Ishikawa (cell line): ENCODE measurements at regions not wholly inside any gene's neighbourhood (a gene's known extent, or its start where the extent isn't known, plus 50 kb on each side); places are given as distances from the start of the nearest gene placed in this dataset.

Experiments
- CEBPB ChIP-seq: IDR thresholded peaks from 2 replicates; pipeline ENCODE4 v1.6.1; 2012
- CREB1 ChIP-seq: IDR thresholded peaks from 2 replicates; pipeline ENCODE4 v1.6.1; 2012; ENCODE audit warnings: low read depth
- EGR1 ChIP-seq: IDR thresholded peaks from 2 replicates; pipeline ENCODE4 v1.6.1; 2012
- EP300 ChIP-seq: IDR thresholded peaks from 2 replicates; pipeline ENCODE4 v1.6.1; 2012; ENCODE audit warnings: borderline replicate concordance
- FOXM1 ChIP-seq: IDR thresholded peaks from 2 replicates; pipeline ENCODE4 v1.6.1; 2012; ENCODE audit warnings: low read depth, borderline replicate concordance
- NFIC ChIP-seq: IDR thresholded peaks from 2 replicates; pipeline ENCODE4 v1.6.1; 2012
- RAD21 ChIP-seq: IDR thresholded peaks from 2 replicates; pipeline ENCODE4 v1.6.1; 2012; ENCODE audit warnings: low read depth
- REST ChIP-seq: IDR thresholded peaks from 2 replicates; pipeline ENCODE4 v1.6.1; 2012; ENCODE audit warnings: low read depth, mild to moderate bottlenecking
- TAF1 ChIP-seq: IDR thresholded peaks from 2 replicates; pipeline ENCODE4 v1.6.1; 2012; ENCODE audit warnings: low read depth, mild to moderate bottlenecking
- TCF12 ChIP-seq: IDR thresholded peaks from 2 replicates; pipeline ENCODE4 v1.6.1; 2012; ENCODE audit warnings: low read depth
- TEAD4 ChIP-seq: IDR thresholded peaks from 2 replicates; pipeline ENCODE4 v1.6.1; 2012
- YY1 ChIP-seq: IDR thresholded peaks from 2 replicates; pipeline ENCODE4 v1.6.1; 2012; ENCODE audit warnings: low read depth
- ZBTB7A ChIP-seq: IDR thresholded peaks from 2 replicates; pipeline ENCODE4 v1.6.1; 2012; ENCODE audit warnings: low read depth
- TF ChIP-seq, protein P1 (sequence below): IDR thresholded peaks from 2 replicates; pipeline ENCODE4 v1.6.1; 2012
- TF ChIP-seq, protein P2 (sequence below): IDR thresholded peaks from 2 replicates; pipeline ENCODE4 v1.6.1; 2012

DNA sequence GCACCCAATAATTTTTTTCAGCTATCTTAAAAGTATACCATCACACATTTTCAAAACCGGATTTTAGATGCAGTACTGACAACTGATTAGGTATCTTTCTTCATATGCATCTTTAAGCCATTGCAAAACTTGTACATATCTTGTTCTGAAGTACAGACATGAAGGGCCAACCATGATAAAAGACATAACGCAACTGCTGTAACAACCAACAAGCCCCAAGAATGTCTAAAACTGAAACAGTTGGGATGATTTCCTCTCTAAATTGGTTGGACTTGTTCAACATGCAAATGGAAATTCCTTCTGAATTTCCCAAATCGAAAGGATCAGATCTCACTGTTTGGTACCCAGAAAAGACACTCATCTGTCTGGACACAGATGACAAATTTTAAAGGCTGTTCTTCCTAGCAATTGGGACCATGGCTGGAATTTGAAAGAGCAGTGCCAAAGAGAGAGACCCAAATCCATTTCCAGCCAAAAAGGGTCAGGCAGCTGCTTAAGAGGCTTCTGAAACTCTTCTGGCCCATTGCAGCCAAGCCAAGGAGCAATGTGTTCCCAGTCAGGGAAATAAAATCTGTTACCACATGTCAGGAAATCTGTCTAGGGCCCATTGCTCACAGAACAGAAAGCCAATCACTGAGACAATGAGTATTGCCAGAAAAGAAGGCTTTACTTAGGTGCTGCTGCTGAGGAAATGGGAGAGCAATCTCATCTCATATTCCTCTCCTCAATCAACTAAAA lies 1122.4 kb upstream of the USP15 start:
- no peak for TF ChIP-seq TEAD4
- no peak for TF ChIP-seq ZBTB7A
- no peak for TF ChIP-seq NFIC
- TF ChIP-seq EGR1, result no peak
- no peak for TF ChIP-seq RAD21
- TF ChIP-seq EP300, result no peak
- TF ChIP-seq, protein P1, sequence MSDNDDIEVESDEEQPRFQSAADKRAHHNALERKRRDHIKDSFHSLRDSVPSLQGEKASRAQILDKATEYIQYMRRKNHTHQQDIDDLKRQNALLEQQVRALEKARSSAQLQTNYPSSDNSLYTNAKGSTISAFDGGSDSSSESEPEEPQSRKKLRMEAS, result no peak
- no peak for TF ChIP-seq CEBPB
- TF ChIP-seq TCF12, result no peak
- TF ChIP-seq YY1, result no peak
- TF ChIP-seq TAF1, result no peak
- no peak for TF ChIP-seq FOXM1
- no peak for TF ChIP-seq CREB1
- TF ChIP-seq, protein P2, sequence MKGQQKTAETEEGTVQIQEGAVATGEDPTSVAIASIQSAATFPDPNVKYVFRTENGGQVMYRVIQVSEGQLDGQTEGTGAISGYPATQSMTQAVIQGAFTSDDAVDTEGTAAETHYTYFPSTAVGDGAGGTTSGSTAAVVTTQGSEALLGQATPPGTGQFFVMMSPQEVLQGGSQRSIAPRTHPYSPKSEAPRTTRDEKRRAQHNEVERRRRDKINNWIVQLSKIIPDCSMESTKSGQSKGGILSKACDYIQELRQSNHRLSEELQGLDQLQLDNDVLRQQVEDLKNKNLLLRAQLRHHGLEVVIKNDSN, result no peak
- no peak for TF ChIP-seq REST

DNA sequence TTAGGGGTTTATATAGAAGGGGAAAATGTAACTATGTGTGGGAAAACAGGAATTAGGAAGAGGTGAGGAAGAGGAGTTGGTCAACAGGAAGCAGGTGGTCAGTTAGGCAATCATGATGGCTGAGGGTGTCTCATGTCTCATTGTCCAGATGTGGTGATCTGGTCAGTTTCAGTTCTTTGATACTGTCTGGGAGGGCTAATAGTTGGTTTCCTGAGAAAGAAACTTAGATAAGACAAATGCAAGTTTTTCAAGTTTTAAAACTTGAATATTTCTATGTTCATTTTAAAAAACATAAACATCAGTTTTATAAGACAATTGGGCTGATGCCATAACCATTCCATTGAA lies 1121.8 kb upstream of the USP15 start:
- no peak for TF ChIP-seq CREB1
- TF ChIP-seq ZBTB7A, result no peak
- no peak for TF ChIP-seq NFIC
- TF ChIP-seq EGR1, result no peak
- no peak for TF ChIP-seq TEAD4
- no peak for TF ChIP-seq REST
- TF ChIP-seq, protein P2, result no peak
- no peak for TF ChIP-seq RAD21
- TF ChIP-seq FOXM1, result no peak
- TF ChIP-seq, protein P1, result no peak
- TF ChIP-seq EP300, result no peak
- TF ChIP-seq YY1, result no peak
- TF ChIP-seq CEBPB, result no peak
- no peak for TF ChIP-seq TAF1
- no peak for TF ChIP-seq TCF12

DNA sequence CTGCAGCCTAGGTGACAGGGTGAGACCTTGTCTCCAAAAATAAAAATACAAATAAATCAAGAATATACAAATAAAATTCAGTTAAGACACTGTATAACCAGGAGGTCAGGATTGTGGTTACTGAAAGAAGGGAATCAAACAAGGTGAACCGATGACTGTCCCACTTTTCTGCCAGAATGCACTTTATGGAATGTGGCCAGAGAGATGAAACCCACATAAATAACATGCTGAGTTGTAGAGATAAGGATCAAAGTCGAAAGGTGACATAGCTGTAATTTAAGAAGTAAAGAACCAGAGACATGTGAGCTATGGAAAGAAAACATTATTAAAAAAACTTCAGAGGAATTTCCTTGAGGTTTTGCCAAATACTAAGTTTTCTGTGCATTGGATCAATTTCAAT lies 1098.2 kb upstream of the USP15 start:
- TF ChIP-seq TAF1, result no peak
- TF ChIP-seq, protein P1, result no peak
- TF ChIP-seq EGR1, result no peak

DNA sequence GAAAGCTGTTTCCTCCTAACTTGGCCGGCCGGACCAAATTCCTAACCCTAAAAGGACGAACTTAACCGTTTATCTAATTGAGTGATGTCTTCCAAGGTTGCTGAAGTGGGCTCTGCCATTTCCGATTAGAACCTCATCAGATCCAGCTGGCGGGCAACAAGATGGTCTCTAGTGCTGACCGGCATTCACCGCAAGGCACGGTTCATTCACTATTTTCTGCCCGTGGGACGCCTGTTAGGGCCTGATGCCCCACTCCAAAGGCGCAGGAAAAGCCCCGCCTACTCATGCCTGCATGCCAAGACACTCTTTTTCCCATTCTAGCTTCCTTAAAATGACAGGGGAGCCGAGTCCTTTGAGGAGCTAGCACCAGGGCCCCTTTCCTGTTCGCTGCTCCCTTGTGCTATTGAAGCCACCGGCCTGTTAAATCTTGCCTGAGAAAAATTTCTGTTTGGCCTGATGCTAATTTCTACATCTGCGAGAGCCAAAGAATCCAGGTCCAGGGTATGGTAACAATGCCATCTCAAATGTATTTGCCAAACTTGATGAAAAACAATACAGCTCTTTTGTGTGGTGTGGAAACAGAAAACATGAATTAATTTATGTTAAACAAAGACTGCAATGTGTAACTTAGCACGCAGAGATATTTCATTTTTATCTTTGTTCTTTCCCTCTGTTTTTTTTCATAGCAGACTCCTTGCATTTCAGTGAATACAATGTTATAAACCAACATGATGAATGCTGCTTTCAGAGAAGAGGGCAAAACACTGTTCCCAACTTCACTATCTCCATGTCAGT lies 1071.2 kb upstream of the USP15 start:
- no peak for TF ChIP-seq TEAD4

DNA sequence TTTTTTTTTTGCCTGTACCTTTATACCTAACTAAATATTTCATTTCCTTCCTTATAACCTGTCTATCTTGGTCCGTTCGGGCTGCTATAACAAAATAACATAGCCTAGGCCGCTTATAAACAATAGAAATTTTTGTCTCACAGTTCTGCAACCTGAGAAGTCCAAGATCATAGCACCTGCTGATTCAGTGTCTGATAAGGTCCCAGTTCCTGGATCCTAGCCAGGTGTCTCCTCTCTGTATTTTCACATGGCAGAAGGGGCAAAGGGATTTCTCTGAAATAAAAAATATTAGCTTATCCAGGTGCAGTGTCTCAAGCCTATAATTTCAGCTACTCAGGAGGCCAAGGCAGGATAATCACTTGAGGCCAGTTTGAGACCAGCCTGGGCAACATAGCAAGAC lies 1046.6 kb upstream of the USP15 start:
- TF ChIP-seq ZBTB7A, result no peak
- TF ChIP-seq TAF1, result no peak
- no peak for TF ChIP-seq EGR1
- TF ChIP-seq, protein P1, result no peak
- TF ChIP-seq EP300, result no peak
- TF ChIP-seq, protein P2, result no peak
- no peak for TF ChIP-seq YY1
- TF ChIP-seq FOXM1, result no peak
- no peak for TF ChIP-seq NFIC
- no peak for TF ChIP-seq RAD21
- no peak for TF ChIP-seq CEBPB
- TF ChIP-seq TCF12, result no peak
- no peak for TF ChIP-seq REST
- TF ChIP-seq CREB1, result no peak
- no peak for TF ChIP-seq TEAD4
